NCI-H524 treated with DMSO at 0.1 percent for 48 hours (cell line): ENCODE measurements at regions not wholly inside any gene's neighbourhood (a gene's known extent, or its start where the extent isn't known, plus 50 kb on each side); places are given as distances from the start of the nearest gene placed in this dataset.
"Not testable (repeated sequence)": the region's sequence is repeated elsewhere in the genome, so short reads cannot be mapped to it uniquely, and the experiment has no call there.

Experiments
- DNase-seq: peaks from one replicate; lab custom pipeline; 2025; lab: John Stamatoyannopoulos, UW

- DNase-seq = no peak
Measured at GRCh38 chr5:164998142-164998541, 1492.7 kb downstream of the MAT2B start.

GRCh38 chr5:164998590-164998989, 1493.2 kb downstream of the MAT2B start:
- DNase-seq = peak; percentile 61

GRCh38 chr5:165000479-165001190, 1495.2 kb downstream of the MAT2B start:
- DNase-seq = no peak

- DNase-seq = no peak
Measured at GRCh38 chr5:165003283-165003682, 1497.9 kb downstream of the MAT2B start.

DNA sequence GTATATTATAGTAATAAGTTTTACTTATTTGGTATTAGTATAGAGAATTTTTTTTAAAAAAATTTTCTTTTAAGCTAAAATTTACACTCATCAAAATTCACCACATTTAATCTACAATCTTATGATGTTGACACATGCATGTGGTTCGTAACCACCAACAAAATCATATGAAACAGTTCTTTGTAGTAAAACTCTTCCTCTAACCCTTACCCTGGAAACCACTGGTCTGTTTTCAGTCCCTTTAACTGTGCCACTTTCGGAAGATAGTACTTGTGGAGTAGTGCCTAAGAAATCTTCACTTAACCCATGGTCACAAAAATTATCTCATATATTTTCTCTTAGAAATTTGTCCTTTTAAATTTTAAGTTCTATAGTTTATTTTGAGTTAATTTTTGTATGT, 1498.8 kb downstream of the MAT2B start:
- no peak for DNase-seq

GRCh38 chr5:165014439-165014838, 1509.0 kb downstream of the MAT2B start:
- DNase-seq = no peak

GRCh38 chr5:165015126-165015525, 1509.7 kb downstream of the MAT2B start:
- DNase-seq = no peak

GRCh38 chr5:165015547-165015946, 1510.1 kb downstream of the MAT2B start:
- DNase-seq = no peak

DNA sequence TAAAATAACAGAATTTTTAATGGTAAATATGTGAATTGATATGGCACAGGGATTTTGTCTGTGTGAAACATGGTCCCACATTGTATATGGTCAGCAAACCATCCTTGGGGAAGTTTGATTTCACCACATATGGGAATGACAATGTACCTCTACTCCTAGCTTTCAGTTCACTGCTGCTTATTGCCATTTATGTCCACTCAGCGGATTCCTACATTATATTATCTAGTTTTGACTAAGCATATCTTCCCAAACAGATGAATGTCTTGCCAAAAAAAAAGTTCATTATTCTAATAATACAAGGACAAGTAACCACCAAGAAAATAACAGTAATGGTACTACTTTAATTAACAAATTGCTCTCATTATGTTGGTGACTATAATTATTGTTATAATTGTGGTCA, 1521.6 kb downstream of the MAT2B start:
- DNase-seq = no peak

- DNase-seq = no peak
Measured at GRCh38 chr5:165028356-165028755, 1522.9 kb downstream of the MAT2B start.

GRCh38 chr5:165029099-165029870, 1523.9 kb downstream of the MAT2B start:
- DNase-seq = peak; percentile 25

- DNase-seq = no peak
Measured at GRCh38 chr5:165030971-165031370, 1525.6 kb downstream of the MAT2B start.

- no peak for DNase-seq
Measured at GRCh38 chr5:165031371-165031770, 1526.0 kb downstream of the MAT2B start.

- DNase-seq = no peak
Measured at GRCh38 chr5:165035520-165035919, 1530.1 kb downstream of the MAT2B start.

GRCh38 chr5:165039748-165040147, 1534.3 kb downstream of the MAT2B start:
- DNase-seq = no peak

- DNase-seq = not testable (repeated sequence)
Measured at GRCh38 chr5:165045941-165046340, 1540.5 kb downstream of the MAT2B start.

DNA sequence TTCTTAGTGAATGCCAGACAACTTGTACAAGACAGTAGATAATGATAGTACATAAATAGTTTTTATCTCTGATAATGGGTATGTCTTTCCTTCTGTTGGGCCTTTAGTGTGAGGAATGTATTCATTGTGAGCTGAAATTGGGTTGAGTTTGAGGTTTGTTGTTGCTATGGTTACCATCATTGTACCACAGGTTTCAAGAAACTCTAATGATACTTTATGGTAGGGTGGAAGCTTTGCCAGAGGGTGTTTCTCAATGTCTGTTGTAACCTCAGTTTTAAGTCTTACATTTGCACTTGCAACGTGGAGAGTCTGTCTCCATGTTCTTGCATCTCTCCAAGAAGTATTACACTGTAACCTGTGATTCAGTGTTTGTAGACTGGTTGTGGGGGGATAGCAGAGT, 1550.1 kb downstream of the MAT2B start:
- DNase-seq = no peak

- DNase-seq = no peak
Measured at GRCh38 chr5:165057145-165057544, 1551.7 kb downstream of the MAT2B start.

DNA sequence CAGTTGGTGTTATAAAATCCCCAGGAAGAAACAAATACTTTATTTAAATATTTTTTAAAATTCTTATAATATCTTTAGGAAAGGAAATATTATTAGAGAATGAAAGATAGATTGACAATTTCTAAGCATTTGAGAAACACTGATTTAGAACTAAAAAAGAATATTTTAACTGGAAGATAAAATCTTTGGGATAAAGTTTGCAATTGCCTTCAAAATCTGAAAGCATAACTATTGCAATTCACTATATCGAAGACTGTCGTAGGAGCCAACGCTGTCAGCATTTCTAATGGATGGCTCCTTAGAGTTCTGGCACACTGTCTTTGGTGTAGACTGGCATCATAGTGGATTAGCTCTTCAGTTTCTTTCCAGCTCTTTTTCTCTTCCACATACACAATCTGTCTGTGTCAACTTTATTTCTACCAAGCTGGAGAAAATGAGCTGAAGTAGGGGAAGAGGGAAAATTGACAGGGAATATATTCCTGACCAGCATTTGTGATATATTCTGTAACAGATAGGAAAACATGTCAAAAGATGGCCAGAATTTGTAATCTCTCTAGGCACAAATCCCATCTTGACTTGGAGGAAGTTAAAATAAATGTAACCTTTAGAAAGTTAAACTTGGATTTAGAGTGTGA, 1561.4 kb downstream of the MAT2B start:
- no peak for DNase-seq

- no peak for DNase-seq
Measured at GRCh38 chr5:165076686-165077085, 1571.3 kb downstream of the MAT2B start.

- DNase-seq = no peak
Measured at GRCh38 chr5:165079389-165079788, 1574.0 kb downstream of the MAT2B start.

DNA sequence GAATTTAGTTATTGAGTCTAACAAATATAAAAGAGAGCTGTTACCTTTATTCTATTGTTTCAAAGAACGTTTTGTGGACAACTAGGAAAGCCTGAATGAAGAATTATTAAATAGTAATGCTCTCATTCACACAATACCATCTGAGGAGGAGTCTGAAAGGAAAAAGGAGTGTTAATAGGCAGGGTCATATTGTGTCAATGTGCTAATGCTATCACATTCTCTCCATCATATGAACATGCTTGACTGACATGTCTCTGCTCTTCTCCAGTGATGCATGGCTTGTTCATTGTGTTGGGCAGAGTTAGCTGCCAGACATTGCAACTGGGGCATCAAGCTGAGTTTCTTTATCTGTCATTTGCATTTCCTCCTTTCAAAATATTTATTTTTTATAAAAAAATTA, 1578.0 kb downstream of the MAT2B start:
- no peak for DNase-seq

DNA sequence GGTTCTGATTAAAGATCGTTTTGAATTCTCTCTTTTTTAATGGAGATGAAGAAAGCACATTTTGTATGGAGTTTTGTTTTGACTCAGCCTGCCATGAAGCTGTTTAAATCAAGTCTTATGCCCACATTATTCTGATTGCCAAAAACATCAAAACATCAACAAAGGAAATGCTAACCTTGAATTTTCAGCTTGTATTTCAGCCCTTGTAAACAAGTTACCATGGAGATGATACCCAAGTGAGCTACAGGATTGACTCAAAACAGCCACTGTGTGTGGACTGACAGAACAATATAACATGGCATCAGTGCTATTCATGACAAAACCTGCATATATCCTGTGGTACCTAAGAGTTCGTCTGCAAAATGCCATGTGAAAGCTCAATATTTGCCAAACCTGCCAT, 1581.0 kb downstream of the MAT2B start:
- DNase-seq = no peak
